HG02678 (cell line): ENCODE measurements at regions not wholly inside any gene's neighbourhood (a gene's known extent, or its start where the extent isn't known, plus 50 kb on each side); places are given as distances from the start of the nearest gene placed in this dataset.
"Not testable (repeated sequence)": the region's sequence is repeated elsewhere in the genome, so short reads cannot be mapped to it uniquely, and the experiment has no call there.

Source experiments
- ATAC-seq: cut with Tn5 transposase; IDR thresholded peaks from one replicate; pipeline ENCODE4 v1.9.1; 2021; ENCODE audit warnings: mild to moderate bottlenecking, moderate library complexity; ENCODE audit not compliant: unreplicated experiment

DNA sequence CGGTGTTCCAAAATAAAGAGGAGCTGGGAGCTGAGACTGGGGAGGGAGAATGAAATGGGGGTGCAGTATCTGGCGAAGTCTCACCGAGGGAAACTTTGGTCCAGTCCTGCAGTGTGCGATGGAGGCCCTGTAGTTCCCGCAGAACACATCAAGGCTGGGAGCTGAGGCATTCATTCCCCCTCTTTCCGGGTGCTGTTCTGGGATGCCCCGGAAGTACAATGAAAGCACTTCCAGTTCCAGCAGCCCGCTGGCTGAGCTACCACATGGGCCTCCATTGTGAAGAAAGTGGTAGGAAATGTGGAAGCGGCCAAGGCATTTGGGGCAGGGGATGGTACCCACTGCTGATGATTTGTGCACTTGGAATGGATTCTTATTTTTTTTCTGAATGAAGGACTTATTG, 560.7 kb downstream of the GLRX3 start:
- no peak for ATAC-seq

DNA sequence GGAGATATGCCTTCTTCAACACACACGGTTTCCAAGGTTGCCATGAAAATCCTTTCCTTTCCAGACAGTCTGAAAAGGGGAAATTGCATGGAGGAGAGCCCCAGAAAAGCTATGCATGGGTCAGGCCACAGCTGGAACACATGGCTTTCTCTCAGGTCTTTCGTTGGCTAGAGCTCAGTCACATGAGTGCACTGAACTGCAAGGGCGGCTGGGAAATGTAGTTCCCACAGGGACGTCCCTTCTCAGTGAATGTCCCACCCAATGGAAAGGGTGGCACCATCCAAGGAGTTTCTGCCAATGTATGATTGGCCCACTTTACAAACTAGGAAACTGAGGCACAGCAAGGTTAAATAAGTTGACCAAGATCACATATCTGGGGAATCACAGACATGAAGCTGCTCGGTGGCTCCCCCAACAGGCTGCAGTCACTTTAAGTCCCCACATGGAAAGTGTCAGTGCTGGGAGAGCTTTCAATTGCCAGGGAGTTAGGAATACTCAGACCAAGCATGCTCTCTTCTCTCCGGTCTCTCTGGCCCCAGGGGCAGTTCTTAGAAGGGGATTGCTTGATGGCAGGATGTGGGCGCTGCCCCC, 571.3 kb downstream of the GLRX3 start:
- no peak for ATAC-seq

DNA sequence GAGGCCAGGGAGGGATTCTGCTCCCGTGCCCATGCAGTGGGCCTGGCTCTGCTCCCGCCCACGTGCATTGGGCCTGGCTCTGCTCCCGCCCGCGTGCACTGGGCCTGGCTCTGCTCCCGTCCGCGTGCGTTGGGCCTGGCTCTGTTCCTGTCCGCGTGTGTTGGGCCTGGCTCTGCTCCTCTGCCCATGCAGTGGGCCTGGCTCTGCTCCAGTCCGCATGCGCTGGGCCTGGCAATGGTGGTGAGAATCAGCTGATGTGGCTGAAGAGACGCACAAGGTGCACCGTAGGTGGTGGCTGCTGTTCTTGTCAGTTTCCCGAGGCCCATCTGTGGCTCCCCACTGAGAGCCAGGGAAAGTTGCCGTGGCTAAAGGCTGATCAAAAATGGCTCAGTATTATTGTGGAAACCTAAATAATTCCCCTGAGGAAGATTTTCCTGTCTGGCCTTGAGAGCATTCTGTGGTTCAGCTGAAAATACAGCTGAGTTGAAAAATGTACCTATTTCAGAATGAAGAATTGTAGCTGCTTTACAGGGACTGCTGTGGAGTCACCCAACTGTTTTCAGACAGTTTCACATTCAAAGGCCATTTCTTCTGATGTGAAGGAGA, 572.4 kb downstream of the GLRX3 start:
- ATAC-seq, result no peak

DNA sequence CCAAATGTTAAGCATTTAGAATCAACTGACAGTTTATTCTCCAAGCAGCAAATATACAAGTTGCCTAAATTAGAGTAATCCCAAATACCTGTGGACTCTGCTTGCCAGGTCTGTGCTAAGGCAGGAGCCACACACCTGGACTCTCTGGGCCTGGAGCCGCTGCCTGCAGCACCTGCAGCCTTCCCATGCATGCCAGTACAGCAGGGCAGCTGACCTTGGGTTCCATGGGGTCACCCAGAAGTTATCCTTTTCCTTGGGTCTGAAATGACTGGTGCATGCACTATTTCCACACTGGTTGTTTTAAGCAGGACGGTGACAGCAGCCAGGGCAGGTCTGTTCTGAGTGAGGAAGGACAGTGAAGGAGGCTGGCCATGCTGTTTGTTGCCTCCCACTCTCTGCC, 573.2 kb downstream of the GLRX3 start:
- no peak for ATAC-seq

DNA sequence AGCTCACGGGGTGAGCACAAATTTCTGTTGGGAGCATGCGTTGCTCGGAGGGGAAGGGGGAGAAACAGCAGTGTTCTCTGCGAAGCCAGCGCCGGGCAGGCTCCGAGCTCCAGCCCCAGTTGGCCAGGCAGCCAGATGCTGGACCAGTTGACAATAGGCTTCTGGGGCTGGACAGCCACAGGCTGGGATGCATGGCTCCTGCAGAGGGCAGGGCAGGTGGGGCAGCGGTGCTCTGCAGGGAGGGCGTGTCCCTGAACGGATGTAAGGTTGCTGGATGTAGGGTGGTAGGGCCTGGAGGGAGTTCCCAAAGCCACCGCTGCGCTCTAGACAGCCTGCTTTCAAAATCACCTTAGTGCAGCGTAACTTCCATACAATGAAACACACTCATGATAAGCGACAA, 574.9 kb downstream of the GLRX3 start:
- no peak for ATAC-seq

DNA sequence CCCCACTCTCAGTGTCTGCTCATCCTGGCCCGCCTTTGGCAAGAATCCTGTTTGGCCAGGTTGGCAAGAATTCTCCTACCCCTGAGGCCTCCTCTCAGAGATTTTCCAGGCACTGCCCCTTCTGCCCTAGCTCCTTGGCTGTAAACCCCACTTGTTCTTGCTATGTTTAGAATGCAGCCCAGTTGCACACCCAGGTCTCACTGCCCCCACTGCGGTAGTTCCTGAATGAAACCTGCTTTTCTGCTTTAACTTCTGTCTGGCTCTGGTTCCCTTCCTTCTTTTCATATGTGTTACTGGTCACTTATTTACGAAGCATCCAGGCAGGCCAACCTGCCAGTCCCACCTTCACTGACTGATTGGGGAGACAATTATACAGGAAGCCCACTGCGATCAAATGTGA, 576.9 kb downstream of the GLRX3 start:
- ATAC-seq, result no peak

DNA sequence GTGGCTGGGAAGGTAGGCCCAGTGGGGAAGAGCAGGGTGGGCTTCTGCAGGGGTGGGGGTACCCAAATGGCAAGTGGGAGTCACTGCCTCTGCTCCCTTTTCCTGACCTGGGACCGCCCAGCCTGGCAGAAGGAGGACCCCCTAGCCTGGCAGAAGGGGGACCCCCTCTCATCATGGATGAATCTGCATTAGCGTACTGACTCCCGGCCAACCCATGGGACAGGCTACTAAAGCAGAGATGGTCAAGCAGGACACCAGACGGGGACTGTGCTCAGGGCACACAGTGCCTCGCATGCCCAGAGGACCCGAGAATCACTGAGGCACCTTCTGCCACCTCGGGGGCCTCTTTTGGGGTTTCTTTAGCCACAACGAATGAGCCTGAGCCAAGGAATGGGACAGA, 577.5 kb downstream of the GLRX3 start:
- ATAC-seq, result no peak

DNA sequence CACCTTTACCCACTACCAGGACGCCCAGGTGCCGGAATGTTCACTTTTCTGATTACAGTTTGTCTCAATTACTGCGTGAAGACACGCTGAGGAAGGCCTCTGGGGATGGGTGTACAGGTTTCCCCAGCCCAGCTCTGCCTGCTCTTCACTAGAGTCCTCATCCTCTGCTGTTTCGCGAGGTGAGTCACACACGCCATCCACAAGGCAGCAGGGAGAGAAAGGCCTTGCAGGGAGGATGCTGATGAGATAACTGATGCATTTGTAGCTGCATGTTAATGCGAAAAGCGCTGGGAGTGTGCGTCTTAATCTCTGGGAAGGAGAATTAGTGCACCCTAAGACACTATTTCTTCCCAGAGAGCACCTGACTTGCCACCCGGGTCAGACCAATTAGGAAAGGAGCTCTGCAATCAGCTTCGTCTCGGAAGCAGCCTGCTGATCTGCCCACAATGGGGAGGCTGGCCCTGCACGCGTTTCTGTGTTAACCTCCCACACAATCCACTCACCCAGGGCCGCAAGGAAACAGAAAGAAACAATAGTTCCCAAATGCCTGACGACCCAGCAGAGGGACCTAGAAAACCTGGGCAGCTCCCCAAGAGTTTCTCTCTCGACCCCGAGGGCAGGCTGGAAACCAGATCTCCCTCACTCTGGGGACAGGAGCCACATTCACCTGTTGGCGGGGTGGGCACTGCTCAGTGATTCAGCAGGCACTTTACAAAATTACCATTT, 578.7 kb downstream of the GLRX3 start:
- no peak for ATAC-seq

DNA sequence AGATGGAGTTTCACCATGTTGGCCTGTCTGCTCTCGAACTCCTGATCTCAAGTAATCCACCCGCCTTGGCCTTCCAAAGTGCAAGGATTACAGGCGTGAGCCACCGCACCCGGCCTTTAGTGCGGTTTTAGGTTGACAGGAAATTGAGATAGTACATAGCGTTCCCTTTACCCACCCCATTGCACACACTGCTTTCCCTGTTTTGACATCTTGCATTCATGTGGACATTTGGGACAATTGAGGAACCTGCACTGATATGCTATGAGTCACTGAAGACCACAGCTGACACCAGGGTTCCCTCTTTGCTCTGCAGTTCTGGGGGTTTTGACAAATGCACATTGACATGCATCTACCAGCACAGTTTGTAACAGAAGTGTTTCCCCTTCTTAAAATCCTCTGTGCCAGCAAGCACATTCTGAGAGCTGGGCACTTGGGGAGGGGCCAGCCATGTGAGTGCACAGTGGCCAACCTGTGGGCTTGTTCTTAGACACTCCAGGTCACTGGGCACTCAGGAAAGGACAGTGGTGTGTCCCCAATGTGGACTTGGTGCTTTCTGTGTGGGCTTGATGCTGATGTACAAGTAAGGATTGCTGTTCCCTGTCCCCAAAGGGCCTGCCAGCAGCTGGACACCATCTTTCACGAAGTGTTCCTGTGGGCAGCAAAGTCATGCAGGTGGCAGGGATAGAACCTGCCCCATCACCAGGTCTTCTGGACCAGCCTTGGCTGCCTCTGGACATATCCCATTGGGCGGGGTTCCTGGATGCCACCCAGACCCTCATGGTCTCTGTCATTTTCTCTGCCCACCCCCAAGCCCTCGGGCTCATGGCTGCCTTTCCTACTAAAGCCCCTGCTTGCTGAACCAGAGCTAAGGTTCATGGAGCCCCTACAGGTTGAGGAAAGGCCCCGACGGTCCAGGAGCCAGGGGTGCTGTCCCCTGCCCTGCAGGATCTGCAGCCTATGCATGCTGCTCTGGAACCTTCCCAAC, 579.8 kb downstream of the GLRX3 start:
- no peak for ATAC-seq

DNA sequence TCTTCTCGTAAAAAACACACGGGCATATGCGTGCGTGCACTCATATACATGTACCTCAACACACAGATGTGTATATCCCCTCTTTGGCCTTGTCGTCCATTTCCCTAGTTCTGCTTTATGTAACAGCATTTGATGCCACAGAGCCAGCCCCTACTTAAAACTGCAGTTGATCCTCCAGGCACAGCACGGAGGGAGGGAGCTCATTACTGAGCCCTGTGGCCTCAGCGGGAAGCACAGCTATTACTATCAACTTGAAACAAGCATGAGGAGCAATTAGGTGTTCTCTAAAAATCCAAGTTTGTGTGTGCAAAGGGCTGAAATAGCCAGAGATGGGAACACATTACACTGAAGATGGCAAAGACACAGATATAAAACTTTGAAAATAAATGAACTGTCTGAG, 580.9 kb downstream of the GLRX3 start:
- ATAC-seq, result no peak

DNA sequence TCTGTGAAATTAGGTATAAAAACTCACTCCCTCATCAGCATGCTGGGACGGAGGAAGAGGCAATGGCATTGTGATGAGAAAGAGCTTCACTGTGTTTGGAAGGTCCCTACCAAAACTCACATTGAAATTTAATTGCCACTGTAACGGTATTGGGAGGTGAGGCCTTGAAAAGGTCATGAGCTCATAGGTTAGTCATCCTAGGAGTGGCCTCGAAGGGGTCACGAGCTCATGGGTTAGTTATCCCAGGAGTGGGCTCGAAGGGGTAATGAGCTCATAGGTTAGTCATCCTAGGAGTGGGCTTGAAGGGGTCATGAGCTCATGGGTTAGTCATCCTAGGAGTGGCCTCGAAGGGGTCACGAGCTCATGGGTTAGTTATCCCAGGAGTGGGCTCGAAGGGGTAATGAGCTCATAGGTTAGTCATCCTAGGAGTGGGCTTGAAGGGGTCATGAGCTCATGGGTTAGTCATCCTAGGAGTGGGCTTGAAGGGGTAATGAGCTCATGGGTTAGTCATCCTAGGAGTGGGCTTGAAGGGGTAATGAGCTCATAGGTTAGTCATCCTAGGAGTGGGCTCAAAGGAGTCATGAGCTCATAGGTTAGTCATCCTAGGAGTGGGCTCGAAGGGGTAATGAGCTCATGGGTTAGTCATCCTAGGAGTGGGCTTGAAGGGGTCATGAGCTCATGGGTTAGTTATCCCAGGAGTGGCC, 582.7 kb downstream of the GLRX3 start:
- not testable (repeated sequence) for ATAC-seq

DNA sequence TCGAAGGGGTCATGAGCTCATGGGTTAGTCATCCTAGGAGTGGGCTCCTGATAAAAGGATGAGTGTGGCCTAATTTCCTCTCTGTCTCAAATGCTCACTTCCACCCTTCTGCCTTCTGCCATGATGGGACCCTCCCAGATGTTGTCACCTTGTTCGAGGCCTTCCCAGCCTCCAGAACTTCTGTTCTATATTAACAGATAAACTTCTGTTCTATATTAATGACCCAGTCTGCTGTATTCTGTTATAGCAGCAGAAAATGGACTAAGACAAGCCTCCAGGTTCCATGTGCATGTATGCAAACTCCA, 583.2 kb downstream of the GLRX3 start:
- no peak for ATAC-seq

DNA sequence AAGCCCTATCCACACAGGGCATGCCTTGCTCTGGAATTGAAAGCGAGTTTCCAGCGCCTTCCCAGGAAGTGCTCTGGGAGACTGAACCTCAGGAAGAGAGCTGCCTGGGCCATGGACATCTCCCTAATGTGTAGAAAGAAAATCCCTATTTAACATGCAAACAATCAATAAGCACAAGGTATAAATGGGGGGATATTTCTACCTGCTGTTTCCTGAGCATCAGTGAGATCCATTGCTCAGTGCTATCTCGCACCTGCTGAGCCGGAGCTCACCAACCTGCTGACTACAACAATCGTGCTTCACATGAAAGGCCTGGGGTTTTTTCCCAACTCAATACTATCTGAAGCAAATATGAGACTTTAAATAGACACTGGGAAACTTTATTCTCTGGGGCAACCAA, 584.0 kb downstream of the GLRX3 start:
- no peak for ATAC-seq

DNA sequence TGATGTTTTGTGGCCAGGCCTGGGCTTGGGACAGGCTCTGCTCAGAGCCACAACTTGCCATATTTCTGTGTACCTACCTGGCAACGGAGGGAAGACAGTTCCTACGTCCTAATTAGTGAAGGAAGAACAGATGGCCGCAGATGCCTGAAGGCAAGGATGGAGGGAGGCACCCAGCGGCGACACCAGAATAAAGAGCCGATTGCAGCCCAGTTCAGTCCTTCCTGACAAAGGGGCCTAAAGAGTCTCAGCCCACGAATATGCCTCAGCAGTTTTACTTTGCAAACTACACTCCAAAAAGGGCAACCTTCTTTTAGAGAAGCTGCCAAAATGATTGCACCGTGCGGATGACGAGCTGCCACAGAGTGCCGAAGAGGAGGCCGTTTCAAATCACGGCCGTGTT, 585.8 kb downstream of the GLRX3 start:
- ATAC-seq, result no peak

DNA sequence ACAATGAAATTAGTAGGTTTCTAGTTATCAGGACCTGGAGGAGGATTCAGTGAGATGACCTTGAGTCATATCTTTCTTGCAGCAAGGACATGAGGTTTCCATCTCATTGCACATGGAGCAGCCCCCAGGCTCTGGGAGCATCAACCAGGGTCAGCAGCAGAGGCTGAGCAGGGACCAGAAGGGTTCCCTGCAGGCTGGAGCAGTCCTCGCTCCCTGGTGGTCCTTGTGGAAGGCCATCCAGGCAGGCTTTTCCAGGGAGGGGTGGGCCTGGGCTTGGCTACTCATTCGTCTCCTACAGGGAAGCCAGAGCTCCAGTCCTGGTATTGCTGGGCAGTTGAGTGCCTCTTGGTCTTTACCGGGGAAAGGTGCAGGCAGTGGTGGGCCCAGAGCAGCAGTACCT, 587.5 kb downstream of the GLRX3 start:
- ATAC-seq, result no peak

DNA sequence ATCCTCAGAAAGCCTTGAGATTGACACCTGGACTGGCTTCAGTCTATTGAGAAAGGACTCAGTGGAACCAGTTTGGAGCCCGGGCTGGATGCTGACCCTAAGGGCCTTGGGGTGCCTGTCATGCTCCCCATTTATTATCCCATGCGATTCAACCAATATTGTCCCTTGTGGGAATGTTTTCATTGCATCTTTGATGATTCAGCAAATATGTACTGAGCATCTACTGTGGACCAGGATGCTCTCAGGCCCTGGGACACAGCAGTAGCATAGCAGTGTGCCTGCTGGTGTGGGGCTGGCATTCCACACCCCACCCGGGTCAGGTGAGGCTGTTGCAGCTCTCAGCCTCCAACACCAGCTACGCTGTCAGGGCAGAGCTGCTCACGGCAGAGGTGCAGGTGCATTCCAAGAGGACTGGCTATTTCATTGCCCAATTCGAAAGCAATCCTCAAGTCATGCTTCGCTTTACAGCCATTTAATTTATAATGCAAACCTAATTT, 586.0 kb downstream of the TCERG1L start:
- no peak for ATAC-seq

DNA sequence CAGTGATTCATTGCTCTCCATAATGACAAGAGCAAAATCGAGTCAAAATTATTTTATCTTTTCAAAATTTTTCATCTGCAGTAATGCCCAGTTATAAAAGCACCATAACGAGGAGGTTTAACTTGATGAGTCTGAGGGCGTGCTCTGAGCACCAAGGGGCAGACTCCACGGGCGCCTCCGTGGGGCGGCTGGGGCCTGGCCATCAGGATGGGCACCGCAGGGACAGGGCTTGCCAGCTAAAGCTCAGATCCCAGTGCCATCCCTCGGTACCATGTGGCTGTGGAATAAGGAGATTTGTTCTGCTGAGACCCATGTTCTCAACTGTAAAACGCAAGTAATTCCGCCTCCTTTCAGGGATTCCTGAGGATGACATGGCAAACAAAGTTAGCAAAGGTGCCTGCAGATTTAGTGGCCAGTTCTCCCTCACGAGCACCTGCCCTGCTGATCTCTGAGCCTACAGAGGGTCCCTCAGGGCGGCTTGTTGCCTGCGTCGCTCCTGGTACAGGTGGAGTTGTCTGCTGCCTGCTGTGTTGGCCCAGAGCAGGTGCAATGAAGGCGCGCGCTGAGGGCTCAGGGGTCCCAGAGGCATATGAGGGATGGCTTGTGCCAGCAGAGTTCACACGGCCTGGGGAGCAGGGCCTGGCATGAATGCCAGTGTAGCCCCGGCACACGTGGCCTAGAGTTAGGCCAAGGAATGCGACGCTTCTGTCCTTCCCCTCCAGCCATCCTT, 584.4 kb downstream of the TCERG1L start:
- no peak for ATAC-seq

DNA sequence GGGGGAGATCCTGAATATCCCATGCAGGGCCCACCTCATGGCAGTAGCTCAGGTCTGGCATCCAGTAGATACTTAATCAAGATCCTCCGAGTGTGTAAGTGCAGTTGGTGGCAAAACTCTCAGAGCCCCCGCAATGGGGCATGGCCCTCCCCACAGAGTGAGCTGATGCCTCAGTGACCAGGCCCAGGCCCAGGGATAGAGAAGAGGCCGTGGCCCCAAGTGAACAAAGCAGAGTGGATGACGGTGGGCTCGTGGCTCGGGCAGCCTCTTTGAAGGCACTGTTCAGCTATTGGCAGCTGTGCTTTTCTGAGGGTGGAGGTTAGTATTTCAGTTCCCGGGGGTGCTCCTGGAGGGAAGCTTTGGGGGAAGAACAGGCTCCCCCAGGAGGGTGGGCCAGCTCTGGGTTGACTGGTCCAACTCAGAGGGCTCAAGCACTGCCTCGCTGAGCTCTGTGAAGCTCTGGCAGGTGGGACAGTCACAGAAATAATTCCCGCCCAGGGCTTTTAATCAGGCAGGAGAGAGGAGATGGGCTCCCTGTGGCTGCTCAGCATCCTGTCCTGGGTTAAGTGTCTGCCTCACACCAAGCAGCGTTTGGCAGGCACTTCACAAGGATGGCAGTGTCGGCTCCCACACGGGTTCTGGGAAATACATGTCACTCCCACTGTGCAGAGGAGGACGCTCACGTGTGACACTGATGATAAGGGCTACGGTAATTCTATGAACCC, 583.6 kb downstream of the TCERG1L start:
- ATAC-seq, result no peak

DNA sequence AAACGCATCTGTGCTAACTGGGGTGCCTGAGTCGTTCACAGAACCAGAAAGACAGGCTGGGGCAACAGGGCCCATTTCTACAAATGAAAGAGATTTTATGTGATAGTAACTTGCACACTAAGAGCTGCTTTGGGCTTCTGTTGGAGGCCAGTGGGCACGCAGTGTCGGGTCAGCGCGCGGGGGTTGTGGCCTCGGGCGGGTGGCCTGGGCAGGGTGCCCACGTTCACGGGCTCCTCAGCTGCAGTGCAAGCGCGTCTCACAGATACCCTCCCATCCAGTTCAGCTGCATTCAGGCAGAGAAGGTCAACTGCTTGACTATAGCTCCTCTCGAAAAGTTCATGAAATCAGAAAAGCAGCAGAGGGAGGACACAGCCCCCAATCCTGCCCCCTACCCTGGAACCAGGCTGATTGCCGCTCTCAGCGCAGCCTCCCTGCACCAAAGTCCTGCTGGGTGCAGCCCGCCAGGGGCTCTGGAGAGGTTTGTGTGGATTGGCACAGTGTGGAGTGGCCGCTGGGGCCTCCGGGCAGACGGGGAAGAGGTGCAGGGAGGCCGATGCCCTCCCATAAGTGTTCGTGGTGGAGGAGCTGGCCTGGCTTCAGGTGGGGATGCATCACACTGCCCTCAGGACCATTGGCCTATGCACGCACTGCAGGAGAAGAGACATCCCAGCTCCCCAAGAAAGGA, 582.8 kb downstream of the TCERG1L start:
- no peak for ATAC-seq
